Activated B cell treated with CpG ODN at 0.5 μM for 24 hours (primary cell): ENCODE measurements at regions not wholly inside any gene's neighbourhood (a gene's known extent, or its start where the extent isn't known, plus 50 kb on each side); places are given as distances from the start of the nearest gene placed in this dataset.

Experiments used
- ATAC-seq: fragments of 200-7000 bp; cut with Tn5 transposase; one replicate; pipeline ENCODE4 v1.10.0; 2021; ENCODE audit warnings: low read depth, mild to moderate bottlenecking, moderate library complexity
- CTCF ChIA-PET: fragments of 350-600 bp; sonication (Branson Sonifier 250); formaldehyde crosslinking; loops from one replicate; lab custom pipeline; 2021; ENCODE audit warnings: antibody characterized with exemption; lab: Charles Lee
- POLR2A ChIA-PET: fragments of 350-600 bp; sonication (Branson Sonifier 250); formaldehyde crosslinking; loops from one replicate; lab custom pipeline; 2021; ENCODE audit warnings: antibody characterized with exemption; lab: Charles Lee
- DNase-seq: peaks from one replicate; pipeline ENCODE4 v3.0.0; 2022
- H3K27ac Mint-ChIP-seq: one replicate; pipeline ENCODE4 v1.8.0; 2020; ENCODE audit warnings: mixed read lengths
- H3K27me3 Mint-ChIP-seq: one replicate; pipeline ENCODE4 v1.8.0; 2021; ENCODE audit warnings: mixed read lengths
- H3K36me3 Mint-ChIP-seq: one replicate; pipeline ENCODE4 v1.8.0; 2021; ENCODE audit warnings: low read depth, mixed read lengths
- H3K4me1 Mint-ChIP-seq: one replicate; pipeline ENCODE4 v1.8.0; 2021; ENCODE audit warnings: mixed read lengths
- H3K4me3 Mint-ChIP-seq: one replicate; pipeline ENCODE4 v1.8.0; 2020; ENCODE audit warnings: mild to moderate bottlenecking, mixed read lengths
- H3K9me3 Mint-ChIP-seq: one replicate; pipeline ENCODE4 v1.8.0; 2020; ENCODE audit warnings: mixed read lengths
- CTCF ChIP-seq: fragments of 200-600 bp; IDR thresholded peaks from one replicate; pipeline ENCODE4 v1.8.0; 2022; ENCODE audit warnings: antibody characterized with exemption, mild to moderate bottlenecking
- intact Hi-C: fragments of 100-400 bp; cut with micrococcal nuclease; formaldehyde crosslinking; loops from one replicate; pipeline ENCODE4 v1.15.1; 2024

- Mint-ChIP-seq H3K4me1 (no peaks in the 10 kb centered on the region), H3K9me3 (no peaks in the 10 kb centered on the region), H3K27me3 (peaks cover 6% of the 10 kb centered on the region), H3K27ac (no peak overlapping the region), H3K4me3 (no peak overlapping the region), H3K36me3 (no peaks in the 10 kb centered on the region)
- no peak for TF ChIP-seq CTCF
- intact Hi-C loops, result no loop called here
- CTCF ChIA-PET, result no interaction called here
- POLR2A ChIA-PET, result no interaction called here
- ATAC-seq, result no peak
- DNase-seq, result no peak
Measured at GRCh38 chr5:39970117-39970798, 545.5 kb upstream of the DAB2 start.

- H3K4me3 Mint-ChIP-seq, result no peak overlapping the region
- no peak for ATAC-seq
- CTCF ChIA-PET, result no interaction called here
- H3K27ac Mint-ChIP-seq, result no peak overlapping the region
- H3K9me3 Mint-ChIP-seq, result no peaks in the 10 kb centered on the region
- DNase-seq, result no peak
- peaks cover 6% of the 10 kb centered on the region for H3K27me3 Mint-ChIP-seq
- POLR2A ChIA-PET, result no interaction called here
- intact Hi-C loops, result no loop called here
- H3K36me3 Mint-ChIP-seq, result no peaks in the 10 kb centered on the region
- no peaks in the 10 kb centered on the region for H3K4me1 Mint-ChIP-seq
- TF ChIP-seq CTCF, result no peak
Measured at GRCh38 chr5:39968381-39968780, 543.6 kb upstream of the DAB2 start.

- no peak for DNase-seq
- peaks cover 2% of the 10 kb centered on the region for H3K27me3 Mint-ChIP-seq
- intact Hi-C loops, result no loop called here
- H3K4me3 Mint-ChIP-seq, result no peak overlapping the region
- ChIA-PET POLR2A (no interaction called here), CTCF (no interaction called here)
- H3K27ac Mint-ChIP-seq, result no peak overlapping the region
- no peak for ATAC-seq
- H3K4me1 Mint-ChIP-seq, result no peaks in the 10 kb centered on the region
- no peaks in the 10 kb centered on the region for H3K9me3 Mint-ChIP-seq
- no peaks in the 10 kb centered on the region for H3K36me3 Mint-ChIP-seq
- TF ChIP-seq CTCF, result no peak
Measured at GRCh38 chr5:39955156-39955555, 530.4 kb upstream of the DAB2 start.

GRCh38 chr5:39951070-39951469 is 526.3 kb upstream of the DAB2 start:
- Mint-ChIP-seq H3K4me1 (peaks cover 3% of the 10 kb centered on the region), H3K27me3 (peaks cover 2% of the 10 kb centered on the region), H3K27ac (no peak overlapping the region), H3K9me3 (no peaks in the 10 kb centered on the region), H3K36me3 (no peaks in the 10 kb centered on the region), H3K4me3 (no peak overlapping the region)
- ChIA-PET CTCF (no interaction called here), POLR2A (no interaction called here)
- no peak for ATAC-seq
- TF ChIP-seq CTCF, result no peak
- intact Hi-C loops, result no loop called here
- DNase-seq, result no peak

- Mint-ChIP-seq H3K4me3 (no peak overlapping the region), H3K27ac (no peak overlapping the region), H3K4me1 (peaks cover 3% of the 10 kb centered on the region), H3K27me3 (no peaks in the 10 kb centered on the region), H3K36me3 (no peaks in the 10 kb centered on the region), H3K9me3 (no peaks in the 10 kb centered on the region)
- CTCF ChIA-PET, result interaction anchor here (0.7 to 2.6 kb wide), 23 partner anchors 10 to 793 kb away, joined by 3 to 32 read pairs (median 4); partner anchors contain the start of gene PTGER4
- ATAC-seq, result peak; percentile 83
- POLR2A ChIA-PET, result interaction anchor here (0.7 to 1.4 kb wide), 2 partner anchors 733 to 737 kb away, joined by 3 to 4 read pairs; no protein-coding TSS in a partner anchor
- intact Hi-C loops, result loop anchor here (1.0 to 10.0 kb wide), 11 partner anchors 217 to 928 kb away; no protein-coding TSS in a partner anchor
- no peak for DNase-seq
- TF ChIP-seq CTCF, result no peak
Measured at GRCh38 chr5:39948867-39949468, 524.2 kb upstream of the DAB2 start.
